ENCODE measurements at regions not wholly inside any gene's neighbourhood (a gene's known extent, or its start where the extent isn't known, plus 50 kb on each side); places are given as distances from the start of the nearest gene placed in this dataset.
"Not testable (repeated sequence)": the region's sequence is repeated elsewhere in the genome, so short reads cannot be mapped to it uniquely, and the experiment has no call there.

GRCh38 chr3:152581951-152582350, 253.0 kb upstream of the P2RY1 start:
- no peak for DNase-seq (ENCODE audit: low read depth in 2 of 2)

GRCh38 chr3:152583963-152584362, 251.0 kb upstream of the P2RY1 start:
- DNase-seq (ENCODE audit: low read depth in 2 of 2): no peak

GRCh38 chr3:152586974-152587373, 248.0 kb upstream of the P2RY1 start:
- DNase-seq (ENCODE audit: low read depth in 2 of 2): no peak

- no peak for DNase-seq (ENCODE audit: low read depth in 2 of 2)
These were observed 247.1 kb upstream of the P2RY1 start for GRCh38 chr3:152587861-152588260.

GRCh38 chr3:152589644-152590043, 245.3 kb upstream of the P2RY1 start:
- DNase-seq (ENCODE audit: low read depth in 2 of 2): no peak

GRCh38 chr3:152591515-152591914, 243.4 kb upstream of the P2RY1 start:
- DNase-seq (ENCODE audit: low read depth in 2 of 2): no peak

GRCh38 chr3:152593242-152593641, 241.7 kb upstream of the P2RY1 start:
- no peak for DNase-seq (ENCODE audit: low read depth in 2 of 2)

- DNase-seq (ENCODE audit: low read depth in 2 of 2): no peak
These were observed 238.7 kb upstream of the P2RY1 start for GRCh38 chr3:152595975-152596821.

- not testable (repeated sequence) for DNase-seq (ENCODE audit: low read depth in 2 of 2)
These were observed 238.1 kb upstream of the P2RY1 start for GRCh38 chr3:152596832-152597231.

GRCh38 chr3:152606146-152606545, 228.8 kb upstream of the P2RY1 start:
- DNase-seq (ENCODE audit: low read depth in 2 of 2): no peak

- DNase-seq (ENCODE audit: low read depth in 2 of 2): no peak
These were observed 227.8 kb upstream of the P2RY1 start for GRCh38 chr3:152607179-152607578.

- no peak for DNase-seq (ENCODE audit: low read depth in 2 of 2)
These were observed 226.0 kb upstream of the P2RY1 start for GRCh38 chr3:152608696-152609594.

GRCh38 chr3:152609891-152610290, 225.0 kb upstream of the P2RY1 start:
- no peak for DNase-seq (ENCODE audit: low read depth in 2 of 2)

- no peak for DNase-seq (ENCODE audit: low read depth in 2 of 2)
These were observed 224.3 kb upstream of the P2RY1 start for GRCh38 chr3:152610622-152611021.

- no peak for DNase-seq (ENCODE audit: low read depth in 2 of 2)
These were observed 223.0 kb upstream of the P2RY1 start for GRCh38 chr3:152611905-152612304.

- no peak for DNase-seq (ENCODE audit: low read depth in 2 of 2)
These were observed 221.1 kb upstream of the P2RY1 start for GRCh38 chr3:152613851-152614250.

GRCh38 chr3:152615681-152616080, 219.2 kb upstream of the P2RY1 start:
- DNase-seq (ENCODE audit: low read depth in 2 of 2): no peak

GRCh38 chr3:152617609-152618008, 217.3 kb upstream of the P2RY1 start:
- no peak for DNase-seq (ENCODE audit: low read depth in 2 of 2)

- DNase-seq (ENCODE audit: low read depth in 2 of 2): no peak
These were observed 216.4 kb upstream of the P2RY1 start for GRCh38 chr3:152618529-152618928.

- DNase-seq (ENCODE audit: low read depth in 2 of 2): no peak
These were observed 215.2 kb upstream of the P2RY1 start for GRCh38 chr3:152619691-152620090.

- no peak for DNase-seq (ENCODE audit: low read depth in 2 of 2)
These were observed 214.5 kb upstream of the P2RY1 start for GRCh38 chr3:152620395-152620794.

- DNase-seq (ENCODE audit: low read depth in 2 of 2): no peak
These were observed 213.7 kb upstream of the P2RY1 start for GRCh38 chr3:152621006-152621868.

Data from stimulated activated CD8-positive, alpha-beta memory T cell treated with anti-CD3 and anti-CD28 coated beads, Interleukin-15, amount 100 ng/mL, for 48 hours (primary cell).